HG03135 (cell line): ENCODE measurements at regions not wholly inside any gene's neighbourhood (a gene's known extent, or its start where the extent isn't known, plus 50 kb on each side); places are given as distances from the start of the nearest gene placed in this dataset.

Experiments
- ATAC-seq: cut with Tn5 transposase; IDR thresholded peaks from one replicate; pipeline ENCODE4 v1.9.1; 2021; ENCODE audit warnings: mild to moderate bottlenecking, moderate library complexity; ENCODE audit not compliant: unreplicated experiment

GRCh38 chr20:21808863-21809664 lies 103.6 kb downstream of the PAX1 start:
- ATAC-seq: no peak

DNA sequence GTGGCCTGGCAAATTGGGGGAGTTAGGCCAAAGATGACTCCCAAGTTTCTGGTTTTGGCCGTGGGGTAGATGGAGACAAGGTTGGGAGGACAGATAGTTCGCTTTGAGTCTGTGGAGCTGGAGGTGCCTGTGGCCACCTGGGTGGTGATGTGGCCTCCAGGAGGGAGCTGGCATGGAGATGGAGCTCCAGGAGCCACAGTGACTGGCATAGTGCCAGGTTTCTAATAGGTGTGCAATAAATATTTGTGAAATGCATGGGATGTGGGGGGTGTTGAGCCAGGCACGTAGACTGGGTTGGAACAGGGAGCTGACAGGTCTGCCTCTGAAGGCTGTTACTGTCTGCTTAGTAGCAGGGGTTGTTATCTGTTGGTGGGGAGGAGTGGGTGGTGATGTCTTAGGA lies 102.7 kb downstream of the PAX1 start:
- no peak for ATAC-seq

GRCh38 chr20:21804802-21805201 lies 99.3 kb downstream of the PAX1 start:
- ATAC-seq: no peak

DNA sequence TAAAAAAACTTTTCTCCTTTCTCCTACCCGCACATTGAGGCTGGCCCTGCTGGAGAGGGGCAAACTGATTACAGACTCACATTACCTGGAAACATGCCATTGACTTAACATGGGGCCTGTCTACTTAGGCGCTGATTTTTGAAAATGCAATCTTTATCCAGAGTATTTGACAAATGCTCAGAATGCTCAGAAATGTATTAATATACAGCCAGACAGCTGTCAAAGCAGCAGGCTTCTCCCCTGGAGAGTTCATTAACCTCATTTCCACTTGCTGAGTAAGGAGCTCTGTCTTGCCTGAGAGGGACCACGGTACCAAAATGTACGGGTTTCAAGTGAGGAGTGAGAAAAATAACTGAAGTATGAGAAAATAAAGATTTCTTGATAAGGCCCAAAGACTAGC lies 95.7 kb downstream of the PAX1 start:
- no peak for ATAC-seq

- ATAC-seq: no peak
Observed at GRCh38 chr20:21798384-21798783, 92.9 kb downstream of the PAX1 start.

- ATAC-seq: no peak
Observed at GRCh38 chr20:21796059-21796458, 90.6 kb downstream of the PAX1 start.

DNA sequence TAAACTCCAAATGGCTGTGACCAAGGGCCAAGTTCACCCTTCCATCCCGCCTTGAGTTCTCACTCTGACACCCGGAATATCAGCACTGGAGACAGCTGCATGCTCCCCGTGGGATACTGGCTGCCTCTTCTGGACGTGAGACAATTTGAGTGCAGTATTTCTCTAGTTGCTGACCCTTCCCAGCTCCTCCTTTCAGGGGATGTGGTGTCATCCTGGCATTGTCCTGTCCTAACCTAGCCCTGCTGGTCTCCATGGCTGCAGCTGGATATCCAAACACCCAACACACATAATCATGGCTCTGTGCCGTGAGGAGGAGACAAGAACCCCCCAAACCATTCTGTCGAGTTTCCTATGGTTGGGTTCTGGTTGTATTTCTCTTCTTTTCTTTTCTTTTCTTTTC lies 82.6 kb downstream of the PAX1 start:
- no peak for ATAC-seq

DNA sequence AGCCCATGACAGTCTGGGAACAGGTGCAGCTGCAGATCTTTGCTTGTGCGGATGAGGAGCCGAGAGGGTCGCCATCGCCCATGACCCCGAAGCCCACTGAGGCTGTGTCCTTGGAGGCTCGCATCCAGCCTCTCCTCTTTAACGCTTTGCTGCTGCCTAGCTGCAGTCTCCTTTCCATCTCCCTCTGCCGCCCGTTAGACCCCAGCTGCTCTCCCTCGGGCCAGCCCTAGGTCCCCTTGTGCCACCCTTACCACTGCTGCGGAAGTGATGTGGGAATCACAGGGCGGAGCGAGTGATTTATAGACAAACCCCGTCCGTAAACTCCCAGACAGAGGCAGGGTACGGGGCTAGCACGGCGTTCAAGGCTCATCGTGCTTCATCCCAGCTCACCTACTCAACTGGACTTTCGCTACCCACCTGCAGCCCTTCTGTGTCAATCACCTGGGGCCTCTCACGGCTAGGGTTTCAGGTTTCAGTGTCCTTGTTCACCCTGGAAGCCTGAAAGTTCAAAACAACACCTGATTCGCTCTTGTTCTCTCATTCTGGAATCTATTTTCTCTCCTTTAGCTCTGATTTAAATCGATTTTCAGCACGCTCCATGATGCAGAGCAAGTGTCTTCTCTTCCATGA lies 76.1 kb downstream of the PAX1 start:
- no peak for ATAC-seq

DNA sequence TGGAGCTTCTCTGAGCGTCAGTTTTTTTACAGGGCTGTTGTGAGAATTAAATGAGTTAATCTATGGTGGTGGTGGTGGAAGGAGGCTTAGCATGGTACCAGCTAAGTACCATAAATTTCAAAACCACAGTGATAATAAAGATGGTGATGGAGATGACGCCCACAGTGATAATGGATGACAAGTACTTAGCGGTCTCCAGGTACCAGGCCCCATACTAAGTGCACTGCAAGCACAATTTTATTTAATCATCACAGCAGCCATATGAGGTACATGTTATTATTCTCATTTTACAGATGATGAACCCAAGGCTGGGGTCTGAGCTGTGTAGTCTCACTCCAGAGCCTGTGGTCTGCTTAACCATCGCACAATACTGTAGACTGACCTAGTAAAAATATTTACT lies 75.1 kb downstream of the PAX1 start:
- no peak for ATAC-seq
